ENCODE measurements at regions not wholly inside any gene's neighbourhood (a gene's known extent, or its start where the extent isn't known, plus 50 kb on each side); places are given as distances from the start of the nearest gene placed in this dataset.

DNA sequence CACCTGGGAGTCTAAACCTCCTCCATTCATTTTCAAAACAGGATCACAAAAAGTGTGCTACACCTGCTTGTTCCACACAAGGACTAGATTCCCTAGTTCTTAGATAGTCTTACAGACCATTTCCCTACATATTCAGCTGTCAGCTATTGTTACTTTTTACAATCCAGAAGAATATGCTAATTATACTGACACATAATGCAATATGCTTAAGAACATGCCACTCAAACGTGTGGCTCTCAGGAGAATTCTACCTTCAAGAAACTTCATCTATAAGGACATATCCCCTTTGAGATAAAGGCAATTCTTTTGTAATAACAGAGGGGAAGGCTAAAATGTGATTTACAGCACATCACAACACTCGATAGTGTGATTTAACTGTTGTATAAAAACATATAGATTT lies 456.1 kb upstream of the ARRDC3 start:
- TF ChIP-seq CTCF (IDR thresholded peaks at IDR 0.05), result no peak
- Histone ChIP-seq H3K4me1 (peaks cover 0 to 13% (median 0%) of the 10 kb centered on the region in 9 donors), H3K4me3 (no peak overlapping the region), H3K27me3 (no peaks in the 10 kb centered on the region), H3K9me3 (no peaks in the 10 kb centered on the region), H3K27ac (no peak overlapping the region), H3K36me3 (no peaks in the 10 kb centered on the region)
- WGBS, 2 donors, result 45 to 52% methylated on average over 2 of the region's 2 CpGs
- no peak for ATAC-seq
- DNase-seq, result no peak
- intact Hi-C loops (cut with DNase I), result no loop called here

DNA sequence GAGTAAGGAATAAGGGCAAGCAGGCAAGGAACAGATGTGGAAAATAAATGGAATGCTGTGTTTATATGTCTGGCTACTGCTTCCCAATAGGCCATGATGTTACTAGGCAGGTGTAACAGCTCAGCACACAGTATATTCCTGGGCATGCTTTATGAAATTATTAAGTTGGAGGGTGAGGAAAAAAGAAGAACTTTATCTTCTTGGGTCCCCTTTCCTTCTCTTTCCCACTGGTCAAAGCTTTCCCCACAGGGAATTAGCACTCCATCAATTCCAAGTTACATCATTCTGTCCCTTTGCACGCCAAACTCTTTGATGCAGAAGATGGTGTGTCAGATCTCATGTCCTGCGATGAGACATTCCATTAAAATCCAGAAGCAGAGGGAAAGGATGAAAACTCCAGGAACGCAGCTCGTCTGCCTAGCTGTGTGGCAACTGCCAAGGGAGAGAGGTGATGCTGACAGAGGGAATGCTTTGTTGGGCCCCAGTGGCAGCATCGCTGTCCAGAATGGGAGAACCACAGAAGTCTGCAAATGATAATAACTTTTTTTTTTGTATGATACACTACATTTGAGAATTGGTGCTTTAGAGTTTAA lies 447.3 kb upstream of the ARRDC3 start:
- no peak for TF ChIP-seq CTCF (IDR thresholded peaks at IDR 0.05)
- intact Hi-C loops (cut with DNase I), result loop anchor here in 1 of 10 donors (2.0 kb wide), 1 partner anchor 54 kb away; no protein-coding TSS in a partner anchor

GRCh38 chr5:91825618-91826017 lies 442.5 kb upstream of the ARRDC3 start:
- intact Hi-C loops (cut with DNase I), result no loop called here
- no peak overlapping the region for H3K4me3 ChIP-seq
- H3K9me3 ChIP-seq, result no peaks in the 10 kb centered on the region
- H3K27ac ChIP-seq, result no peak overlapping the region
- WGBS, 2 donors, result 80 to 84% methylated on average over 4 of the region's 4 CpGs
- no peak for ATAC-seq
- no peaks in the 10 kb centered on the region for H3K36me3 ChIP-seq
- no peak for DNase-seq
- H3K27me3 ChIP-seq, result no peaks in the 10 kb centered on the region
- H3K4me1 ChIP-seq, result no peaks in the 10 kb centered on the region
- no peak for TF ChIP-seq CTCF (IDR thresholded peaks at IDR 0.05)

More for the DNA sequence above, 447.3 kb upstream of the ARRDC3 start:
- no peaks in the 10 kb centered on the region for H3K9me3 ChIP-seq
- WGBS, 2 donors, result 84% methylated on average over 5 of the region's 5 CpGs
- no peaks in the 10 kb centered on the region for H3K27me3 ChIP-seq
- no peaks in the 10 kb centered on the region for H3K36me3 ChIP-seq
- H3K4me3 ChIP-seq, result no peak overlapping the region
- ATAC-seq (no peak), DNase-seq (no peak)
- peaks cover 0 to 9% (median 0%) of the 10 kb centered on the region in 9 donors for H3K4me1 ChIP-seq
- H3K27ac ChIP-seq, result no peak overlapping the region

- H3K27me3 ChIP-seq, result no peaks in the 10 kb centered on the region
- no peaks in the 10 kb centered on the region for H3K9me3 ChIP-seq
- no peak overlapping the region for H3K27ac ChIP-seq
- WGBS, 2 donors, result 90 to 91% methylated on average over 2 of the region's 2 CpGs
- H3K4me1 ChIP-seq, result no peaks in the 10 kb centered on the region
- ATAC-seq (no peak), DNase-seq (no peak)
- TF ChIP-seq CTCF (IDR thresholded peaks at IDR 0.05), result no peak
- no peak overlapping the region for H3K4me3 ChIP-seq
- intact Hi-C loops (cut with DNase I), result no loop called here
- no peaks in the 10 kb centered on the region for H3K36me3 ChIP-seq
Observed at GRCh38 chr5:91824406-91824805, 441.3 kb upstream of the ARRDC3 start.

Measured in heart right ventricle (tissue), 16 donors.